Left lobe of liver (tissue), 2 donors: ENCODE measurements at regions not wholly inside any gene's neighbourhood (a gene's known extent, or its start where the extent isn't known, plus 50 kb on each side); places are given as distances from the start of the nearest gene placed in this dataset.
"Not testable (repeated sequence)": the region's sequence is repeated elsewhere in the genome, so short reads cannot be mapped to it uniquely, and the experiment has no call there.

Source experiments
- ATAC-seq: fragments of 200-7000 bp; cut with Tn5 transposase; one replicate; pipeline ENCODE4 v1.9.1; 2020; ENCODE audit warnings: mild to moderate bottlenecking, moderate library complexity
- DNase-seq: peaks from one replicate; pipeline ENCODE4 v3.0.0-alpha.2; 2020; ENCODE audit warnings: low spot score
- donor health status: DM: no; HTN: no; CAD: no; lungs with moderate emphysema.
- donor health status: DM: no; HTN: yes; CAD: no.

DNA sequence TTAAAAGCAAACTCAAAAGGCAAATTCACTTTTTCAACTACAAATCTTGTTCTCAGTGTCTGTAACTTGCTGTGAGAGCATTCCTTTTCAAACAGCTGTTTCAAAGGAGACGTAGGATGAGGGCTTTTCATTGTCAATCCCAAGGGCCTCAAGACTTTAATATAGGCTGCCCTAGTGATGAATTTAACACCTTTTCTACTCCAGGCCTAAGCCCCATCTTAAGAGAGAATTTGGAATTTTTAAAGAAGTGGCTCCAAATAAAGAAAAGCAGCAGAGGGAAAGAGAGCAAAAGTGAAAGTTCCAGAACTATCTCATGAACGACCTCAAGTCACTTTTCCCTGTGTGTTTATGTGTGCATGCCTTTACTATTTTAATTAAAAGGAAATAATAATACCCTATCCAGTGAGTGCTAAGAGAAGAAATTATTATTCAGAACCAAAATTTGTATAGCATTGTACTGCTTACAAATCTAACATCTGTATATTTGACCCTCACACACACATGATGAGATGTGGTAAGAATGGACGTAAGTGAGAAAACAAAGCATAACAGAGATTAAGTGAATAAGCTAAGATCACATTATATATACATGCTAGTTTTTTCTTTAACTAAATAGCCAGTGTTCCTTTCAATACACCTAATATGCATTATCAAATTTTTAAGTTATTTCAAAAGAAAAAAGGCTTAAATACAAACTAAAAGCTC lies 196.4 kb downstream of the VGLL3 start:
- DNase-seq, result no peak
- no peak for ATAC-seq

- ATAC-seq (peak; percentile 33), DNase-seq (no peak)
Measured at GRCh38 chr3:86793786-86794185, 197.2 kb downstream of the VGLL3 start.

- DNase-seq (no peak), ATAC-seq (no peak)
Measured at GRCh38 chr3:86792316-86792715, 198.6 kb downstream of the VGLL3 start.

- DNase-seq (no peak), ATAC-seq (no peak)
Measured at GRCh38 chr3:86790884-86791549, 199.9 kb downstream of the VGLL3 start.

DNA sequence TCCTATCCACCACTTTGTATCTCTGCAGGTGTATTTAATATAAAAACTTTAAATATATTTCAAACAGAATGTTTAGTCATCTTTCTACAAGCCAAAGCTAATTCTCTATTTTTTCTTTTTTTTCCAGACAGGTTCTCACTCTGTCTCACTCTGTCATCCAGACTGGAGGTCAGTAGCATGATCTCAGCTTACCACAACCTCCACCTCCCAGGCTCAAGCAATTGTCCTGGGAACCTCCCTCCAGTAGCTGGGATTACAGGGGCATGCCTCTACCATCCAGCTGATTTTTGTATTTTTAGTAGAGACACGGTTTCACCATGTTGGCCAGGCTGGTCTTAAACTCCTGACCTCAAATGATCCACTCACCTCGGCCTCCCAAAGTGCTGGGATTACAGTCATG lies 202.6 kb downstream of the VGLL3 start:
- DNase-seq (no peak), ATAC-seq (no peak)

DNA sequence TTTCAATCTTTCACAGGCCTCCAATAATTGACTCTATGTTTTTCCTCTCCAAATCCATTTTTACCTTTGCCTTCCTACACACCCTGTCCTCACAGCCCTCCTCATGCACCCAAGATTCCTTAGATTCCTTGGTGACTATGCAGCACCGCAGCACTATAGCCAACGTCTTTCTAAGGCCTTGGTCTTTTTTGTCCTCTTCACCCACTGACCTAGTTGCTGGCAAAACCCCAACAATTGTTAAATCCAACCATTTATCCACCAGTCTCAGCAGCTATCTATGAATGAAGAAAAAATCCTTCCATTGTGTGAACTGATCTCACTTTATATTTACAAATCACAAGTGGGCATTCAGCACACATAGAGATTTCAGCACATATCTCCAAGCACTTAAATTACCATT lies 203.9 kb downstream of the VGLL3 start:
- ATAC-seq (no peak), DNase-seq (no peak)

GRCh38 chr3:86785386-86785785 lies 205.6 kb downstream of the VGLL3 start:
- ATAC-seq (no peak), DNase-seq (no peak)

GRCh38 chr3:86782866-86783265 lies 208.1 kb downstream of the VGLL3 start:
- no peak for DNase-seq
- ATAC-seq, result no peak

- ATAC-seq (no peak), DNase-seq (no peak)
Measured at GRCh38 chr3:86782286-86782685, 208.7 kb downstream of the VGLL3 start.

DNA sequence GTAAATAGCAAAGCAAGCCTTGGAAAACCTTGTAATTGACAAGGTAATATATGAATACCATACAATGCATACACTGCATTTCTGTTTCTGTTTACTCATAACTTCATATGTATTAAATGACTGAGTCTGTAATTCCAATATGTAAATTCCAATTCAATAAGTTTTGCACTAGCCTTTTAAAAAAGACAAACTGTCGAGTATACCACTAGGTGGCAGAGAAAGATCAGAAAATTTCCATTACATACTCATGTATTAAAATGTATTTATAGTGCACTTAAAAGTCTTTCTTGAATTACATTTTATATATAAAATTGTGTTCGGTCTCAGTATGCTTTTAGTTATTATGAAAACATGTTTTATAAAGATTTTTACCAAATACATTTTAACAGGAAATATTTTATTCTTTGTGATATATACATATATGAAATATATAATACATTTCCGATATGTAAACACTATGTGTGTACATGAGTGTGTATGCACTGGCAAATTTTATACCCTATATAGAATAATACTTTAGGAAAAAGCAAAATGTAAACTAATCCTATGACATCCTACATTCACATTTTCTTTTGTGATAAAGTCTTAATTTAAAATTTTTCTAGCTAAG lies 216.8 kb downstream of the VGLL3 start:
- ATAC-seq (peak; percentile 55), DNase-seq (no peak)

DNA sequence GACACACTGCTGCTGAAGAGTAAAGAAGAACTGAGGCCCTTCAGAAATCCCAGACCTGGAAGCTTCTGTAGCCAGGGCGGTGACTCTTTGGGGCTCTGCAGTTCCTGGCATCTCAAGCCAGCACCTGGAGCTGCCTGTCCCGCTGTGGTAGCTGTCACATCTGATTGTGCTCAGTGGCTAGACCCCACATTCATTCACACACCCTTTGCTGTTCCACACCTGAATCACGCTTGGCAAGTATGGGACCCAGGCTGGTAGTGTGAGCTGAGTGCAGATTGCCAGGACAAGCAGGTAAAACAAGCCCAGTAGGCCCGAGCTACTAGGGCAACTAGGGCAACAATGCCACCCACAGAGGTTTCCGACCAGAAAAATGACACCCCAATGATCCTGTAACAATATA lies 218.2 kb downstream of the VGLL3 start:
- ATAC-seq, result no peak
- DNase-seq, result no peak

DNA sequence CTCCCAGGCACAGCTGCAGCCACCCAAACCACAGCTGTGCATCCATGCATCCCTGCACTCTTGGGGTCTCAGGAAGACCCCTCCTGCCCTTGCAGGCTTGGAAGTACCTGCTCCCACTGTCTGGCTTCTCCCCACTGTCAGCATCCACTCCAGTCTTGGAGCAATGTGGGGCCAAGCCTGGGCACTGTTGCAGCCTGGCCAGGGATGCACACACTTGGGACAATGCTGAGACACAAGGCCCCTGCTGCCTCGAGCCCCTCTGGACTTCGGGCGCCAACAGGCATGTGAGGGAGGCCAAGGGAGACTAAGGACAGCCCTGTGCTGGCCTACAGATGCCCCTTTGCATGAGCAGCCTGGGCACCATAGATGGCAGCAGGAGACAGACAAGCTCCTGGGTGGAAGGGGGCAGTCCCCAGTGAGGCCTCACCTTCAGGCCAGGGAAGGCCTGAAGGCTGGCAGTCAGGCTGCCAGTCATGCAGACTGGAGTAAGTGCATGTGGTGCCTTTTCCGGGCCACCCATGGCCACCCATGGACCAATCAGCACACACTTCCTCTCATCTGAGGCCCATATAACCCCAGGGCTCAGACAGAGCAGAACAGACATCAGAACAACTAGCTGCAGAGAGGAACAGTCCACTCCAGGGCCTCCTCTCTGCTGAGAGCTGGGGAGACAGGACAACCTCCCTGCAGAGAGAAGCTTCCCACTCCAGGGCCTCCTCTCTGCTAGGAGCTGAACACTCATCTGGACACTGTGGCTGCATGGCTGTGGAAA lies 219.0 kb downstream of the VGLL3 start:
- ATAC-seq, result no peak
- no peak for DNase-seq

- DNase-seq (no peak), ATAC-seq (no peak)
Measured at GRCh38 chr3:86766331-86766730, 224.6 kb downstream of the VGLL3 start.

- not testable (repeated sequence) for DNase-seq
Measured at GRCh38 chr3:86757322-86758179, 233.4 kb downstream of the VGLL3 start.

GRCh38 chr3:86748015-86748414 lies 242.9 kb downstream of the VGLL3 start:
- ATAC-seq, result no peak

More at GRCh38 chr3:86757322-86758179, 233.4 kb downstream of the VGLL3 start:
- ATAC-seq, result not testable (repeated sequence)

GRCh38 chr3:86744051-86744450 lies 246.9 kb downstream of the VGLL3 start:
- ATAC-seq (no peak), DNase-seq (no peak)

More at GRCh38 chr3:86748015-86748414, 242.9 kb downstream of the VGLL3 start:
- no peak for DNase-seq

GRCh38 chr3:86743233-86743632 lies 247.7 kb downstream of the VGLL3 start:
- ATAC-seq, result no peak
- no peak for DNase-seq

GRCh38 chr3:86740751-86741150 lies 250.2 kb downstream of the VGLL3 start:
- DNase-seq (no peak), ATAC-seq (no peak)

DNA sequence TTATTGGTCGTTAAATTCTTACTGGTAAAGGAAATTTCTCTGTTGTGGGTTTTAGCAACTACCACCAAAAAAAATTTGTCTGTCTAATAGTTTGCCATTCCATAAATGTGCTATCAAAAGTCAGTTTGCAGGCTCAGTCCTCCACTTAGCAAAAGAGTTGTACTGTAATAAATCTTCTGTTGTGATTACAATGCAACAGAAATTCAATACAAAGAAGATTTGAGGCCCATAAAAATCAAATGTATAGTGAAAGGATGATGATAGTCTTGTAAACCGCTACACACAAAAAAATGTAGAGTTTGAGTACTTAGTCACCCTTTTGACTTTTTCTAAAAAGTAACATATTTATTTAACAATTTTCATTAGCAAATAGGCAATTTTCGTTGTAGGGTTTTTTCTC lies 251.7 kb downstream of the VGLL3 start:
- ATAC-seq (no peak), DNase-seq (no peak)

- ATAC-seq, result no peak
- no peak for DNase-seq
Measured at GRCh38 chr3:86738684-86739083, 252.3 kb downstream of the VGLL3 start.

GRCh38 chr3:86737517-86737916 lies 253.4 kb downstream of the VGLL3 start:
- ATAC-seq (no peak), DNase-seq (no peak)
